ENCODE measurements at regions not wholly inside any gene's neighbourhood (a gene's known extent, or its start where the extent isn't known, plus 50 kb on each side); places are given as distances from the start of the nearest gene placed in this dataset.

- no peak for DNase-seq (ENCODE audit: low read depth in 1 of 2, low spot score in 1 of 2)
- Histone ChIP-seq H3K4me1 (no peaks in the 10 kb centered on the region), H3K9me3 (no peaks in the 10 kb centered on the region), H3K27ac (no peak overlapping the region), H3K4me3 (no peak overlapping the region), H3K4me2 (no peak overlapping the region)
- no peak for FAIRE-seq
- no peak for ATAC-seq
- 33% methylated on average over 7 of the region's 7 CpGs for WGBS (ENCODE audit: missing lambda C conversion rate)
- ChIA-PET POLR2A (no interaction called here), CTCF (interaction anchor here (0.6 kb wide), 1 partner anchor 131 kb away, joined by 3 read pairs; no protein-coding TSS in a partner anchor)
- TF ChIP-seq ZC3H11A (IDR thresholded peaks at IDR 0.05) (peak; percentile 40), RCOR1 (IDR thresholded peaks at IDR 0.05; ENCODE audit: low read depth, low read length) (no peak)
These were observed 88.5 kb upstream of the CHRM3 start for GRCh38 chr1:239297910-239298309.

GRCh38 chr1:239293350-239294110, 92.8 kb upstream of the CHRM3 start:
- ChIA-PET POLR2A (no interaction called here), CTCF (interaction anchor here (0.6 kb wide), 1 partner anchor 711 kb away, joined by 3 read pairs; no protein-coding TSS in a partner anchor)
- TF ChIP-seq, protein P1, sequence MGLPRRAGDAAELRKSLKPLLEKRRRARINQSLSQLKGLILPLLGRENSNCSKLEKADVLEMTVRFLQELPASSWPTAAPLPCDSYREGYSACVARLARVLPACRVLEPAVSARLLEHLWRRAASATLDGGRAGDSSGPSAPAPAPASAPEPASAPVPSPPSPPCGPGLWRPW (IDR thresholded peaks at IDR 0.05) = no peak
- TF ChIP-seq NR3C1 (IDR thresholded peaks at IDR 0.05) (no peak), FOSL2 (IDR thresholded peaks at IDR 0.05) (no peak), FOSL2 (CRISPR knock-in tag; IDR thresholded peaks at IDR 0.05) (no peak), ZFP36 (IDR thresholded peaks at IDR 0.05; ENCODE audit: borderline replicate concordance, partially characterized antibody) (no peak), E2F6 (IDR thresholded peaks at IDR 0.05; ENCODE audit: borderline replicate concordance, low read depth) (no peak), MAZ (IDR thresholded peaks at IDR 0.05; ENCODE audit: borderline replicate concordance, low read depth, low read length) (no peak), RCOR1 (IDR thresholded peaks at IDR 0.05; ENCODE audit: low read depth, low read length) (no peak)
- TF ChIP-seq, protein P2, sequence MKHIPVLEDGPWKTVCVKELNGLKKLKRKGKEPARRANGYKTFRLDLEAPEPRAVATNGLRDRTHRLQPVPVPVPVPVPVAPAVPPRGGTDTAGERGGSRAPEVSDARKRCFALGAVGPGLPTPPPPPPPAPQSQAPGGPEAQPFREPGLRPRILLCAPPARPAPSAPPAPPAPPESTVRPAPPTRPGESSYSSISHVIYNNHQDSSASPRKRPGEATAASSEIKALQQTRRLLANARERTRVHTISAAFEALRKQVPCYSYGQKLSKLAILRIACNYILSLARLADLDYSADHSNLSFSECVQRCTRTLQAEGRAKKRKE (CRISPR knock-in tag; IDR thresholded peaks at IDR 0.05; ENCODE audit: low read depth) = no peak
- TF ChIP-seq, protein P3, sequence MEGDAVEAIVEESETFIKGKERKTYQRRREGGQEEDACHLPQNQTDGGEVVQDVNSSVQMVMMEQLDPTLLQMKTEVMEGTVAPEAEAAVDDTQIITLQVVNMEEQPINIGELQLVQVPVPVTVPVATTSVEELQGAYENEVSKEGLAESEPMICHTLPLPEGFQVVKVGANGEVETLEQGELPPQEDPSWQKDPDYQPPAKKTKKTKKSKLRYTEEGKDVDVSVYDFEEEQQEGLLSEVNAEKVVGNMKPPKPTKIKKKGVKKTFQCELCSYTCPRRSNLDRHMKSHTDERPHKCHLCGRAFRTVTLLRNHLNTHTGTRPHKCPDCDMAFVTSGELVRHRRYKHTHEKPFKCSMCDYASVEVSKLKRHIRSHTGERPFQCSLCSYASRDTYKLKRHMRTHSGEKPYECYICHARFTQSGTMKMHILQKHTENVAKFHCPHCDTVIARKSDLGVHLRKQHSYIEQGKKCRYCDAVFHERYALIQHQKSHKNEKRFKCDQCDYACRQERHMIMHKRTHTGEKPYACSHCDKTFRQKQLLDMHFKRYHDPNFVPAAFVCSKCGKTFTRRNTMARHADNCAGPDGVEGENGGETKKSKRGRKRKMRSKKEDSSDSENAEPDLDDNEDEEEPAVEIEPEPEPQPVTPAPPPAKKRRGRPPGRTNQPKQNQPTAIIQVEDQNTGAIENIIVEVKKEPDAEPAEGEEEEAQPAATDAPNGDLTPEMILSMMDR (IDR thresholded peaks at IDR 0.05) = no peak
- TF ChIP-seq, protein P4, sequence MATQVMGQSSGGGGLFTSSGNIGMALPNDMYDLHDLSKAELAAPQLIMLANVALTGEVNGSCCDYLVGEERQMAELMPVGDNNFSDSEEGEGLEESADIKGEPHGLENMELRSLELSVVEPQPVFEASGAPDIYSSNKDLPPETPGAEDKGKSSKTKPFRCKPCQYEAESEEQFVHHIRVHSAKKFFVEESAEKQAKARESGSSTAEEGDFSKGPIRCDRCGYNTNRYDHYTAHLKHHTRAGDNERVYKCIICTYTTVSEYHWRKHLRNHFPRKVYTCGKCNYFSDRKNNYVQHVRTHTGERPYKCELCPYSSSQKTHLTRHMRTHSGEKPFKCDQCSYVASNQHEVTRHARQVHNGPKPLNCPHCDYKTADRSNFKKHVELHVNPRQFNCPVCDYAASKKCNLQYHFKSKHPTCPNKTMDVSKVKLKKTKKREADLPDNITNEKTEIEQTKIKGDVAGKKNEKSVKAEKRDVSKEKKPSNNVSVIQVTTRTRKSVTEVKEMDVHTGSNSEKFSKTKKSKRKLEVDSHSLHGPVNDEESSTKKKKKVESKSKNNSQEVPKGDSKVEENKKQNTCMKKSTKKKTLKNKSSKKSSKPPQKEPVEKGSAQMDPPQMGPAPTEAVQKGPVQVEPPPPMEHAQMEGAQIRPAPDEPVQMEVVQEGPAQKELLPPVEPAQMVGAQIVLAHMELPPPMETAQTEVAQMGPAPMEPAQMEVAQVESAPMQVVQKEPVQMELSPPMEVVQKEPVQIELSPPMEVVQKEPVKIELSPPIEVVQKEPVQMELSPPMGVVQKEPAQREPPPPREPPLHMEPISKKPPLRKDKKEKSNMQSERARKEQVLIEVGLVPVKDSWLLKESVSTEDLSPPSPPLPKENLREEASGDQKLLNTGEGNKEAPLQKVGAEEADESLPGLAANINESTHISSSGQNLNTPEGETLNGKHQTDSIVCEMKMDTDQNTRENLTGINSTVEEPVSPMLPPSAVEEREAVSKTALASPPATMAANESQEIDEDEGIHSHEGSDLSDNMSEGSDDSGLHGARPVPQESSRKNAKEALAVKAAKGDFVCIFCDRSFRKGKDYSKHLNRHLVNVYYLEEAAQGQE (IDR thresholded peaks at IDR 0.05) = no peak
- no peak for FAIRE-seq
- DNase-seq (ENCODE audit: low read depth in 1 of 2, low spot score in 1 of 2) = no peak
- 4% methylated on average over 7 of the region's 7 CpGs for WGBS (ENCODE audit: missing lambda C conversion rate)
- Histone ChIP-seq H3K27ac (no peak overlapping the region), H3K4me3 (no peak overlapping the region), H3K4me1 (no peaks in the 10 kb centered on the region), H3K9me3 (no peaks in the 10 kb centered on the region), H3K4me2 (no peak overlapping the region)
- no peak for ATAC-seq

GRCh38 chr1:239288820-239289554, 97.4 kb upstream of the CHRM3 start:
- Histone ChIP-seq H3K9me3 (no peaks in the 10 kb centered on the region), H3K4me1 (no peaks in the 10 kb centered on the region), H3K4me2 (no peak overlapping the region), H3K4me3 (no peak overlapping the region), H3K27ac (no peak overlapping the region)
- 0% methylated on average over 1 of the region's 1 CpG for WGBS (ENCODE audit: missing lambda C conversion rate)
- ATAC-seq (no peak), DNase-seq (ENCODE audit: low read depth in 1 of 2, low spot score in 1 of 2) (no peak), FAIRE-seq (no peak)
- POLR2A ChIA-PET = no interaction called here
- CTCF ChIA-PET = interaction anchor here (1.0 kb wide), 1 partner anchor 609 kb away, joined by 3 read pairs; no protein-coding TSS in a partner anchor
- TF ChIP-seq POLR2A (IDR thresholded peaks at IDR 0.05; ENCODE audit: low read length) (no peak), FOSL2 (IDR thresholded peaks at IDR 0.05) (no peak), FOSL2 (CRISPR knock-in tag; IDR thresholded peaks at IDR 0.05) (no peak), PHF8 (IDR thresholded peaks at IDR 0.05; ENCODE audit: borderline replicate concordance, low read depth) (no peak), HEYL (CRISPR knock-in tag; IDR thresholded peaks at IDR 0.05) (no peak), TFCP2L1 (CRISPR knock-in tag; IDR thresholded peaks at IDR 0.05) (no peak), ZC3H11A (IDR thresholded peaks at IDR 0.05) (no peak), CEBPB (IDR thresholded peaks at IDR 0.05) (no peak)
